22Rv1 (cell line): ENCODE measurements at regions not wholly inside any gene's neighbourhood (a gene's known extent, or its start where the extent isn't known, plus 50 kb on each side); places are given as distances from the start of the nearest gene placed in this dataset.
"Not testable (repeated sequence)": the region's sequence is repeated elsewhere in the genome, so short reads cannot be mapped to it uniquely, and the experiment has no call there.

ENCODE experiments used
- ZFX ChIP-seq: fragments of 450-650 bp; IDR thresholded peaks from 2 replicates; pipeline ENCODE4 v1.6.1; 2017; ENCODE audit warnings: antibody characterized with exemption, borderline replicate concordance
- TF ChIP-seq, protein P1 (sequence below): fragments of 450-650 bp; IDR thresholded peaks from 2 replicates; pipeline ENCODE4 v1.5.1; 2017; ENCODE audit warnings: mild to moderate bottlenecking

DNA sequence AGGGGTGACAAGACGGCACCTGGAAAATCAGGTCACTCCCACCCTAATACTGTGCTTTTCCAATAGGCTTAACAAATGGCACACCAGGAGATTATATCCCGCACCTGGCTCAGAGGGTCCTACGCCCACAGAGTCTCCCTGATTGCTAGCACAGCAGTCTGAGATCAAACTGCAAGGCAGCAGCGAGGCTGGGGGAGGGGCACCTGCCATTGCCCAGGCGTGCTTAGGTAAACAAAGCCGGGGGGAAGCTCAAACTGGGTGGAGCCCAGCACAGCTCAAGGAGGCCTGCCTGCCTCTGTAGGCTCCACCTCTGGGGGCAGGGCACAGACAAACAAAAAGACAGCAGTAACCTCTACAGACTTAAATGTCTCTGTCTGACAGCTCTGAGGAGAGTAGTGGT lies 87.4 kb upstream of the PCED1B start:
- TF ChIP-seq, protein P1, sequence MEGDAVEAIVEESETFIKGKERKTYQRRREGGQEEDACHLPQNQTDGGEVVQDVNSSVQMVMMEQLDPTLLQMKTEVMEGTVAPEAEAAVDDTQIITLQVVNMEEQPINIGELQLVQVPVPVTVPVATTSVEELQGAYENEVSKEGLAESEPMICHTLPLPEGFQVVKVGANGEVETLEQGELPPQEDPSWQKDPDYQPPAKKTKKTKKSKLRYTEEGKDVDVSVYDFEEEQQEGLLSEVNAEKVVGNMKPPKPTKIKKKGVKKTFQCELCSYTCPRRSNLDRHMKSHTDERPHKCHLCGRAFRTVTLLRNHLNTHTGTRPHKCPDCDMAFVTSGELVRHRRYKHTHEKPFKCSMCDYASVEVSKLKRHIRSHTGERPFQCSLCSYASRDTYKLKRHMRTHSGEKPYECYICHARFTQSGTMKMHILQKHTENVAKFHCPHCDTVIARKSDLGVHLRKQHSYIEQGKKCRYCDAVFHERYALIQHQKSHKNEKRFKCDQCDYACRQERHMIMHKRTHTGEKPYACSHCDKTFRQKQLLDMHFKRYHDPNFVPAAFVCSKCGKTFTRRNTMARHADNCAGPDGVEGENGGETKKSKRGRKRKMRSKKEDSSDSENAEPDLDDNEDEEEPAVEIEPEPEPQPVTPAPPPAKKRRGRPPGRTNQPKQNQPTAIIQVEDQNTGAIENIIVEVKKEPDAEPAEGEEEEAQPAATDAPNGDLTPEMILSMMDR = not testable (repeated sequence)
- not testable (repeated sequence) for TF ChIP-seq ZFX
